Memory B cell (primary cell): ENCODE measurements at regions not wholly inside any gene's neighbourhood (a gene's known extent, or its start where the extent isn't known, plus 50 kb on each side); places are given as distances from the start of the nearest gene placed in this dataset.
"Not testable (repeated sequence)": the region's sequence is repeated elsewhere in the genome, so short reads cannot be mapped to it uniquely, and the experiment has no call there.

Experiments used
- ATAC-seq: fragments of 150-1000 bp; cut with Tn5 transposase; 2 replicates; pipeline ENCODE4 v1.10.0; 2021; ENCODE audit warnings: low read depth, mild to moderate bottlenecking, moderate library complexity
- DNase-seq, 2 donors: peaks; one replicate each; pipeline ENCODE4 v3.0.0; 2022; ENCODE audit warnings: low spot score in 2 of 2
- H3K27ac Mint-ChIP-seq: one replicate; pipeline ENCODE4 v1.8.0; 2022; ENCODE audit warnings: mild to moderate bottlenecking, moderate library complexity, mixed read lengths
- H3K27me3 Mint-ChIP-seq: one replicate; pipeline ENCODE4 v1.8.0; 2022; ENCODE audit warnings: mixed read lengths
- H3K36me3 Mint-ChIP-seq: one replicate; pipeline ENCODE4 v1.8.0; 2022; ENCODE audit warnings: mild to moderate bottlenecking, mixed read lengths
- H3K4me1 Mint-ChIP-seq: one replicate; pipeline ENCODE4 v1.8.0; 2022; ENCODE audit warnings: mixed read lengths
- H3K4me3 Mint-ChIP-seq: one replicate; pipeline ENCODE4 v1.8.0; 2022; ENCODE audit warnings: mild to moderate bottlenecking, moderate library complexity, mixed read lengths
- H3K9me3 Mint-ChIP-seq: one replicate; pipeline ENCODE4 v1.8.0; 2022; ENCODE audit warnings: mixed read lengths

- not testable (repeated sequence) for H3K27me3 Mint-ChIP-seq, H3K4me1 Mint-ChIP-seq, H3K4me3 Mint-ChIP-seq, ATAC-seq, DNase-seq, H3K36me3 Mint-ChIP-seq, H3K9me3 Mint-ChIP-seq, H3K27ac Mint-ChIP-seq
These were observed 5358.4 kb upstream of the TPTE start for GRCh38 chr21:5162693-5163574.

DNA sequence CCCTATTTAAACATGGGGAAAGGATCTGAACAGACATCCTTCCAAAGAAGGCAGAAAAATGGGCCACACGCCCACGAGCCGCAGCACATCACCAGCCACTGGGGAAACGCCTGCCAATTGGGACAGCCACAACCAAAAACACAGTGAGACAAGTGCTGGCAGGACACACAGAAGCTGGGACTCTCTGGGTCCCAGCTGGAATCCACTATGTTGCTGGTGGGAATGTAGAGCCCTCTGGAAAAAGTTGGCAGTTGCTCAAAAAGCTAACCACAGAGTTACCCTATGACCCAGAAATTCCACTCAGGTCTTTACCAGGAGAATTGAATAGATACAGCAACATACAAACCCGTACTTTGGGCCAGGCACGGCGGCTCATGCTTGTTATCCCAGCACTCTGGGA lies 5355.6 kb upstream of the TPTE start:
- not testable (repeated sequence) for H3K27me3 Mint-ChIP-seq, H3K9me3 Mint-ChIP-seq, H3K27ac Mint-ChIP-seq, H3K36me3 Mint-ChIP-seq, DNase-seq, H3K4me1 Mint-ChIP-seq, H3K4me3 Mint-ChIP-seq, ATAC-seq
